Esophagus mucosa (tissue), 1 donor: ENCODE measurements at regions not wholly inside any gene's neighbourhood (a gene's known extent, or its start where the extent isn't known, plus 50 kb on each side); places are given as distances from the start of the nearest gene placed in this dataset.
A peak's percentile ranks its signal among the peaks of the same experiment; 100 is the strongest.

Source experiments
- ATAC-seq: fragments of 200-7000 bp; cut with Tn5 transposase; one replicate; pipeline ENCODE4 v1.9.1; 2020
- donor health status: DM: yes; HTN: yes; CAD: no.

DNA sequence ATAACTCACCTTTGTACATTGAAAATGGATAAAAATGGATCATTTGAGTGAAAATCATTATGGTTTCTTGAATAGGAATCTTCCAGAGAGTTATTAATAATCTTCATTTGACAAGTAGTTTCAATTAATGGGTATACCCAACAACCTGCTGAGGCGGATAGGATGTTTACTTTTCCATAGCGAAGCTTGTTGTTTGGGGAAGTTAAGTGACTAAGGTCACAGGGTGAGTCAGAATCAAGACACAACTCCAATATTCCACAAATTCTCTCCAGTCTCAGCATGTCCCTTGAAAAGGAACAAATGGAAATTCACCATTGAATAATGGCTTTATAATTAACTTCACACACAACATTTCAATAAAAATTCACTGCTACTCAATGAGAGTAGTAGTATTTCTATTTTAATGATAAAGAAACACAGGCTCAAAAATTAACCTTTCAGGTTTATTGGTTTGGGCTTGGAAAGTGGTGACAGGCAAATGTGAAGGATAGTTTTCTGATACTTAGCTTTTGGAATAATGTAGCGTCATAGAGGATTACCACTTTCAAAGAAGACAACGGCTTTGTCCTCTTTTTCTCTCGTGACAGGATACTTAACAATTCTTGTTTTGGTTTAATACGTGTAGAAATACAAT lies 211.3 kb downstream of the GPD2 start:
- ATAC-seq, result no peak

DNA sequence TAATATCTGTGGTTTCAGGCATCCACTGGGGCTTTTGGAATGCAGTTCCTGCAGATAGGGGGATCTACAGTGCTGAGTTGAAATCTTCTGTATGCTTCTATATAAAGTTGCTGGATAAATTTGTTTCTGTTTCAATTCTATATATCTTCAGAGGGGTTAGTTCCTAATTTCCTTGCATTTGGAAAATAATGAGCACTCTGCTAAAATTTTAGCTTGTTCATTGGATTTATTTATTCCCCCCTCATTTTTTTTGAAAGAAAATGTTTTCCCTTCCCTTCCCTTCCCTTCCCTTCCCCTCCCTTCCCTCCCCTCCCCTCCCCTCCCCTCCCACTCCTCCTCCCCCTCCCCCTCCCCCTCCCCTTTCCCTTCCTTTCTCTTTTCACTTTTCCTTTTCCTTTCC lies 212.3 kb downstream of the GPD2 start:
- no peak for ATAC-seq

DNA sequence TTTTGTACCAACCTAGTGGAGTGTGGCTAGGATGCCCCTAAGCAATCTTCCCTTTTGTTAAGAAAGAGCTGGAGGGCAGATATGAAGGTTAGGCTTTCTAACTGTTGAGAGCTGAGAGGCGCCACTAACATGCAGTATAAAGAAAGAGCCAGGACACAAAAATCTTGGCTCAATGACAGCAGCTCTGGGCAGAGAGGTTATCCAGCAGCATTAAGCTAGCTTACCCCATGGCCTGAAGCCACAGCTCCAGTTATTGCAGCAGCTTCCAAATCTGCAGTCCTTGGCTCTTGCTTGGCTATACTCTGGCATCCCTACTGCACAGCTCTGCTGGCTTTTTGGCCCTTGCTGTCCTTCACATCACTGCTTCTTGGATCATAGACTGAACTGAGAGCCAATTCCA lies 213.4 kb downstream of the GPD2 start:
- ATAC-seq, result peak; percentile 25

DNA sequence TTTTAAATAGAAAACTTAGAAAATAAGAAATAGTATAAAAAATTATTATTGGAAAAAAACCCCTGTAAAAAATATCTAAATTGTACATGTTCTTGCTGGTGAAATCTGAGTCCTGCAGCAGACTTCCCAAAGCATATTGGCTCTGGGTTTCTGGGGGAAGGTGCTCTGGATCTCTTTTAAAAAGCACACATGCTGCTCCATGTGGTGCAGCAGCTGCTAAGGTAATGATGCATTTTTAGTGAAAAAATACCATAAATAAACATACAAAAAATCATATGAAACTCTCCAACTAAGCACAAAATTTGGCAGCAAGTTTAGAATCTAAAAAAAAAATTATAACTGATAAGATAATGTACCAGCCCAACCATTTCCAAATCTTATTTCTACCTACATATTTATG lies 216.5 kb downstream of the GPD2 start:
- ATAC-seq, result no peak

DNA sequence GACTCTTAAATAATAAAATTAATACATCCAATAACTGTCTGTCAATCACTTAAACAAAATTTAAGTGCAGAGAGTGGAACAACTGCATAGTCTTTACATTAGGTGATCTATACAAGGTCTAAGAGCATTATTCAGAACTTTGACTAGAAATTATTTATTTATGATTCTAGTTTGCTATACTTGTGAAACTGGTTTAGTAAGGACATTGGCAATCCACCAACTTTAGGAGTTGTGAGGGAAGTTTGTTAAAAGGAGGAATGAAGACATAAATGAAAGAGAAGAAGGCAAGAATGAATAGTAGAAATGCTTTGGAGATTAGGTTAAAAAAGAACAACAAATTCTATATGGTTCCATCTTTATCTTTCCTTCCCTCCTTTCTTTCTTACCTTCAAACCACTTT lies 217.5 kb downstream of the GPD2 start:
- no peak for ATAC-seq

DNA sequence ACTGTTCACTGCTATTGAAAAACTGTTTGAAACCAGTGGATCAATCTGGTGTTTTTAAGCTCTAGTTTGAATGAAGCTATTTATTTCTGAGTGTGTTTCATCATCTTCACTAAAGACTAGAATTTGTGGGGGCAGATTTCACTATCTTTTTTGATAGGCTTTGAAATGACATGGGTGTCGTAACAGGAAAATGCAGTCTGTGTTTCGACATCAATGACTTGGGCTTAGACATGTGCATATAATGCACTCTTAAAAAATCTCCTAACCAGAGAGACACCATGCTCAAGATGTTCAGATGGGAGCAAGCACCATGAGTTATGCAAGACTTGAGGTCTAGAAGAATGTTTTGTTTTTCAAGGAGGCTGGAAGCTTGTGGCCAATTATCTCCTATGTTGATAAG lies 221.6 kb downstream of the GPD2 start:
- no peak for ATAC-seq

DNA sequence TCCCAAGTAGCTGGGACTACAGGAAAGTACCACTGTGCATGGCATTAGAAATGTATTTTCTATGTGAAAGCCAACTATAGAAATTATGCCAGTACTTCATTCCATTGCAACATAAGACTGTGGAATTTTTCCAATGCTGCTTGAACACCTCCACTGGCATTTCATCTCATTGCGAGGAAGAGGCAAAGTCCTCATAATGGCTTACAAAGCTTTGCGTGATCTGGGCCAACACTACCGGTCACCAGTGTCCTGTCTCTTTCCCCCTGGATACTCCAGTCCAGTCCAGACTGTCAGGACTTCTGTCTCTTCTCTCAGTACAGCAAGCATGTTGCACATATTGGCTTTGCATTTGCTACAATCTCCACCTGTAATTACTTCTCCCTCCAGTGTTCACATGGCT lies 223.5 kb downstream of the GPD2 start:
- ATAC-seq, result no peak

DNA sequence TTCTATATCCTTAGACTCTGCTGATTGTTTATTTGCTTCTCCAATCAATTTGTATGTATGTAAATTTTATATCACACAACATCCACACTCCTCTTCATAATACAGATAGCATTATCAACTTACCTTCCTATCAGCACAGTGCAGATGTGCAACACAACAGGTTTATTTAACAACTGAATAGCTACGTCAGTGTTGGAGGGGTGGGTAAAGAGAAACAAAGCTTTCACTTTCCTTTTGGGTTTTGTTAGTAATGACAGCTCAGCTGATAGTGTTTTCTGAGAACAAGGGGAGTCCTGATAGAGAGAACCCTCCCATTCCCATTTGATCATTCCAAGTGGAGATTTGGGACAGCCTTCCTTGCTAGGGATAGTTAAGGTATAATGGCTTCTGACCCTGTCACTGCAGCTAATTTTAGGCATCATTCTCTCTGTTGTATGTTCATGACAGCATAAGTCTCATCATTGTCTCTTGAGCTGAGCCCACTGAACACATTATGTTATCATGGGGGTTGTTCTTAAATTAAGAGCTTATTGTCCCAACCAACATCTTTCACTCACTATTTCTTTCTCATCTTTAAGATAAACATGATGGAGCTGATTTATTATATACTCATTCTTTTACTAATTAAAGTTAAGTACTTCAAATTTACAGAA lies 227.7 kb downstream of the GPD2 start:
- no peak for ATAC-seq

DNA sequence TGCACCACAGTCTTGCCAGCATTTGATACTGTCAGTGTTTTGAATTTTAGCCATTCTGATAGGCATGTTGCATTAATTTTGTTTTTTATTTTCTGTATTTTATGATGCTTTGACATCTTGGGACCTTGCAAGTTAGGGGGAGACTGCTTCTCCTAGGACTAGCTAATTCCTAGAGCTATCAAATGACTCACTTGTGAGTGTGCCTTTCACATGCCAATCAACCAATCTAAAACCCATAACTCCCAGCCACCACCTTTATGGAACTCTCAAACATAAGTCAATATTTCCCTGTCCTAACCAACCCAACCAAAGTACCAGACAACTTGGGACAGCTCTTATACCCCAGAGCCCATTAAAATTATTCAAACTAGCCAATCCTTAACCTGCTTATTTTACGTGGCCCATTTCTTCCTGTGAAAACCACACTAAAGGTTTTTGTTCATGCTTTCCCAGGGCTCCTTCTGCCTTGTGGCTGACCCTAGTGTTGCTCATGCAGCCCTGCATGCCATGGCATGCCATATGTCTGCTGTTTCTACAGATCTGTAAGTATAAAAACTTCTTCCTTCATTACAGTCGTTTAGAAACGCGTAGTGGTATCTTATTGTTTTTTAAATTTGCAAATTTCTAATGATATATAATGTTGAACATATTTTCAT lies 230.1 kb downstream of the GPD2 start:
- ATAC-seq, result peak; percentile 87

DNA sequence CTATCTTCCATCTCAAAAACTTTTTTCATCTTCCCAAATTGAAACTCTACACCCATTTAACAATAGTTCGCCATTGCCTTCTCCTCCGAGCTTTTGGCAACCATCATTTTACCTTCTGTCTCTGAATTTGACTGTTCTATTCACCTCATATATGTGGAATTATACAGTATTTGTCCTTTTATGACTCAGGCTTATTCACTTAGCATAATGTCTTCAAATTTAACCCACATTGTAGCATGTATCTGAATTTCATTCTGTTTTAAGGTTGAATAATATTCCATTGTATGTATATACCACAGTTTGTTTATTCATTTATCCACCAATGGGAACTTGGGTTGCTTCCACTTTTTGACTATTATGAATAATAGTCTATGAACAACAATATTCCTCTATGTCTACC lies 233.9 kb downstream of the GPD2 start:
- no peak for ATAC-seq

DNA sequence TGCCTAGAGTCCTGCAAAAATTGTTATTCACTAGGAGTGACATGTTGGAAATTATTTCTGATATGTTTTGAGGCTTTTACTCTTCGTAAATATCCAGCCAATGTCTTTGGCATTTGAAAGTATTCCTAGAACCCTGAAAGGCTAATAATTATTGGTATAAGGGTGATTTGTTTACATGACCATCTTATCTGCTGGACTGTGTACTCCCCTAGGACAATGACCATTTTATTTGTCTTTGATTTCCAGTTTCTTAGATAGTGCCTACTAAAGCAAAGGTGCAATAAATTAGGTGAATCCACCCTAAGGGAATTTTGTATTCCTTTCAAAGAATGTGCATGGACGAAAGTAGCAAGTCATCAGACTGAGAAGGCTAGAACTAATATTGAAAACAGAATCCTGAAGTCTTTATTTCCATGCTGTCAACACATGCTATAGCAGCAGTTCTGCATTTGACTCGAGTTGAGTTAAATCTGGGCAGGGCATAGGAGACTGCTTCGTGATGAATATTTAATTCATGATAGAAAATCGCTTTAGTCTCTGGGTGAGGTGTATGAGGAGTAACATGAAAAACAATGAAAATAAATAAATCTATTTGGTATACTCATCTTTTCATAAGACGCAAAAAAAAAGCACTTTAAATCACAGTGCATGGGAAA lies 235.7 kb downstream of the GPD2 start:
- no peak for ATAC-seq

DNA sequence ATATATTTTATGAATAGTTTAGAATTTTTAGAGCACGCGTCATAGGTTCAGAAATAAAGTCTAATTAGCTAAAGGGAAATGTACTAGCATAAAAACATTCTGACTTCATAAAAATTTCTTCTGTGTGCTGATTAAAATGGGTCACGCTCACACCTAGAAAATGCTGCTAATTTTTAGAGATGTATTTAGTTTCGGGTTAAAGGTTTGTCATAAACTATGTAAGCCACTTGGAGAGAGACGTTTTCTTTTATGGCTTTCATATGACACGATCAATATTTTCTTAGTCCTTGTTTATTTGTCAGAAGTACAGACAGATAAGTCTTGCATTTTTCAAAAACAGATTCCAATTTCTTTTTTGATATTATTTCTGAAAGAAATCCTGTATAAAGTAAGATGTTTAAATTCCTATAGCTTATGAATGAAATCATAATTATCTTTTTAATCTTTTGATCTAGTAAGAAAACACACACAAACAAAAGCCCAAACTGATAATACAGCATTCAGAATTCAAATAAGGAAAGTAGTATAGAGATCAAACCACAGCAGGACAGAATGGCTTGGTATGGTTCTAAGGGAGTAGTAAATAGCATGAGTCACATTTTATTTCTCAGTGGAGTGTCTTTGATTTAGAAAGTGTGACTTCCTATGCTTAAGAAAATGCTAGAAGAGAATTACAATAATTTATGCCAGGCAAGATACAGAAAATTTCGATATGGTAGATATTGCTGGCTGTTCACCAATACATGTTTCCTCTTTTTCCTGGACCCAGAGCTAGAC lies 236.6 kb downstream of the GPD2 start:
- no peak for ATAC-seq

DNA sequence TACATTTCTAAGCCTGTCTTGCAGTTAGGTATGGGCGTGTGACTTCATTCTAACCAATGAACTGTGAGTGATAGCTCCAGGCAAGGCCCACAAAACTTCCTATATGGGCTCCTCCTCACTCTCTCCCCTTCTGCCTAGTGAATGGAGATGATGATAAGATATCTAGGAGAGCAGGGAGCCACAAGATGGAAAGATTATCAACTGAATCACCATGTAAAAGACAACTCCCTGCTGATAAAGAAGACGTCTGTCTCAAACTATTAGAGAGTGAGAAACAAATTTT lies 237.1 kb downstream of the GPD2 start:
- ATAC-seq, result no peak

DNA sequence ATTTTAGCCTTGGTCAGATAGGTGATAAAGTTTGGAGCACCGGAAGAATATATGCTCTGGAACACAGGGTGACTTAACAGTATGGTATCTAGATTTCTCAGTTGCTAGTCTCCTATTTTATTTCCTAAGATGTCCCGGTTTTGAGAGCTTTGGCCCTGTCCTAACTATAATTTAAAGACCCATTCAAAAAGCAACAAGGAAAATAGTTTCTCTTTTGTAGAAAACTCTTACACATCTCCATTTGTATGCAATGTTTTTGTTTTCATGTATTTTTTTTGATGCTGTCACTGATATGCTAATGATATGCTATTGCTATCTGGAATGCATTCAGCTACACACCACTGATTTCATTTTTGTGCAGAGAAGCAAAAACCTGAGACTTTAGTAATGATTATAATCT lies 237.8 kb downstream of the GPD2 start:
- ATAC-seq, result no peak

DNA sequence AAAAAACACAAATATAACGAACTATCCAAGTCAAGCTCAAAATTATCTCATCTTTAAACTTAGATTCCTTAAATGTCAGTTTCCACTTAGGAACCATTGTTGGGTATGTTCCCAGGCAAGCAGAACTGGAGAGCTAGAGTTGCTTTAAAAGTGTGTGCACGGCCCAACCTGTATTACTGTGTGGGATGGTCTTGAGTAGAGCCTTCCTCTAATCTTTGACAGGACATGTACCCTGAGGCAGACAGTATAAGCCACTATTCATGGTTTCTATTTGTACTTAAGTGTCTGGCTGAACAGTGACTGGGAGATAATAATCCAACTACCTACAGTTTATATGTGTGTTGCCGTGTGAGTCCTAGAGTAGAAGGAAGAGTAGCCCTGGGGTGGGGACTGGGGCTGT lies 239.7 kb downstream of the GPD2 start:
- ATAC-seq, result no peak

DNA sequence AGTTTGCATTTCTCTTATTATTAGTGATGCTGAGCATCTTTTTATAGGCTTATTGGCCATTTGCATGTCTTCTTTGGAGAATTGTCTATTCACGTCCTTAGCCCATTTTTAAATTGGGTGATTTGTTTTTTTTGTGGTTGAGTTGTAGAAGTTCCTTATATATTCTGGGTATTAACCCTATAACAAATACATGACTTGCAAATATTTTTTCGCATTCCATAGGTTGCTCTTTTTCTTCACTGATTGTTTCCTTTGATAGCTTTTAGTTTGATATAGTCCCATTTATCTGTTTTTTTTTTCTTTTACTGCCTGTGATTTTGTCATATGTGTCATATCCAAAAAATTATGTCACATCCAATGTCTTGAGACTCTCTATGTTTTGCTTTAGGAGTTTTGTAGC lies 243.6 kb downstream of the GPD2 start:
- ATAC-seq, result no peak

DNA sequence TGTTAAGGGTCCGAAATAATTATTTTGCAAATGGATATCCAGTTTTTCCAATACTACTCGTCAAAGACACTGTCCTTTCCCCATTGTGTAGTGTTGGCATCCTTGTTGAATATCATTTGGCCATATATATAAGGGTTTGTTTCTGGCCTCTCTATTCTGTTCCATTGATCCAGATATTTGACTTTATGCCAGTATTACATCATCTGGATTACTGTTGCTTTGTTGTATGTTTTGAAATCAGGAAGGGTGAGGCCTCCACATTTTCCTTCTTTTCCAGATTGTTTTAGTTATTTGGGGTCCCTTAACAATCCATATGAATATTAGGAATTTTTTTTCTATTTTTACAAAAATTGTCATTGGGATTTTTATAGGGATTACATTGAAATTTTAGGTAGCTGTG lies 244.1 kb downstream of the GPD2 start:
- no peak for ATAC-seq

DNA sequence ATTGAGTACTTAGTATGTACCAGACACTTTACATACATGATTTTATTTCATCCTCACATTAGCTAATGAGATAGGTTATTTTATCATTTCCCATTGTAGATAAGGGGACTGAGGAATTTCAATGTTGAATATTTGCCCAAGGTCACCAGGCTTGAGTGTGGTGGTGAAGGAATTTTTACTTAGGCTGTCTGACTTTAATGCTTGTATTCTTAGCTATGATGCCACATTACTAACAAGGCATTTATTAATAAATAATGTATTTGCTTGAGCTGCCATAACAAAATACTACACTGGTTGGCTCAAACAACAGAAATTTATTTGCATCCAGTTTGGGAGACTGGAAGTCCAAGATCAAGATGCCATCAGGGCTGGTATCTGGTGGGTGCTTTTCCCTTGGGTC lies 250.9 kb downstream of the GPD2 start:
- ATAC-seq, result no peak

DNA sequence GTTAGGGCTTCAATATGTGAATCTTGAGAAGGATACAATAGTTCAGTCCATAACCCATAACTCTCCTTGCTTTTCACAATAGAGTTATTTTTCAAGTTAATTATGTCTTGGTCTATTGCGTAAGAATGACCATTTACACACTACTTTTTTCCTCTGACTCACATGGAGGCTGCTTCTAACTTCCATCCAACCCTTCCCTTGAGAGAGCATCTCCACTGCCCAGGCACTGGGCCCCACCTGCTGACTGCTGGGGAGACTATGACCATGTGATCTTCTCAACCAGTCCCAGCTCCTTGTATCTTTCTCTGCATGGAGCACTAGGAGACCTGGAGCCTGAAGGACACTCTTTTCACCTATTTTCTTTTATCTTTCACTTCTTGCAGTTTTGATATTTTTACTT lies 251.5 kb downstream of the GPD2 start:
- peak; percentile 36 for ATAC-seq

DNA sequence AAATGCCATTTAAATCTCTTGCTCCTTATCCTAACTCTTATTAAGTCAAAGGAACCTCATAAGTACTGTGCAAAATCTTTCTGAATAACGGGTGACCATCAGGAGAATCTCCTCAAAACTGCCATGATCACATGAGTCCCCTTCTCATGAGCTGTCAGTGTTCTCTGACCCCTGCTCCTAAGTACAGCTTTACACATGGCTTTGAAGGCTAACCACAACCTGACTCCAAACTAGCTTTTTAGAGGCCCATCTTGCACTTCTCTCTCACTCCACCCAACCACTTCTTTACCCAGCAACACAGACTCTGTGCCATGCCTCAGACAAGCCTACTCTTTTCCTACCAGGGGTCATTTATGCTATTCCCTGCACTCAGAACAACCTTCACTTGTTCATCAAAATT lies 253.8 kb downstream of the GPD2 start:
- no peak for ATAC-seq

DNA sequence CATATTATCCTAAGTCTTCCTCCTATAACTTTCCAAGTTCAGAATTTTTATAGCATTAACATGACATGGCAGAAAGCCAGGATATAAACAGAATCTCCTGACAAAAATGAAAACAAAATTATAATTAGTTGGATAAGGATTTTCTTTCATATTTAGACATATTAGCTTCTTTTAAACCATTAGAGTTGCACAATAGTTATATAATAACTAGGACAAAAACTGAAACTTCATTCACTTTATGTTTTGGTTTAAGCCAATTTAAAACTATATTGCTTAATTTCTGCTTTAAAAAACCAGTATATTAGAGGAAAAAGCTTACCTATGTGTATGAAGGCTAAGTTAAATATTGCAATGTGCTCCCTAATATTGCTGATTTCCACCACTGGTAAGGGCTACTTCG lies 254.8 kb downstream of the GPD2 start:
- ATAC-seq, result no peak

DNA sequence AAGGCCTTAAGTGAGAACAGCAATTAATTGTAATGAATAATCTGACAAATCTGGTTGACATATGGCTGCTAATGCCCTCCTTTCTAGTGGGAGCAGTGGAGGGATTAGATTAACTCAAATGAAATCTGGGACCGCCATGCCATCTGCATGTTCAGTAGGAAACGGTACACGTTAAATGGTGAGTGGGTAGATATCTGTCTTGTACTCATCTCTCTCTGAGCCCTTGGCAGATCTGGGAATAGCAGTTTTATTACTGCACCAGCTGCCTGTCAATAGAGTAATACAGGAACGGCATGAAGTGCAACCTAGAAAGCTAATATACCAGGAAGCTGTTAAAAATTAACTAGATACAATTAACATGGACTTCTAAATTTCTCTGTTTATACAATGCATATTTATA lies 258.8 kb downstream of the GPD2 start:
- ATAC-seq, result no peak

DNA sequence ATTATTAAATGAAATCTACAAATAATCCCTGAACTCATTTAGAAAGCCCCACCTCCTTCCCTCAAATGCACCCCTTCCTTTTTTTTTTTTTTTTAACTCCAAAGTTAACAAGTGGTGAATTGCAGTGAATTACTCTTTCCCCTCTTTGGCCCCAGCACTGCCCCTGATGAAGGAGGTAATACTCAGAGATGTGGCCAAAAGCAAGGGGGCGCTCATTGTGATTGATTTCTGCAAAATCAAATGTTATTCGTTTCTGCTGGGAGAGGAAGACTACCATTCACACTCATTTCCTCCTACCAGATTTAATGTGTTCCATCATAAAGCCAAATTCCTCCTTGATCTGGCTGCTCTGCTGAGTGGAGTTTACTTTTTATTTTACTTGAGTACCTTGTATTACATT lies 259.4 kb downstream of the GPD2 start:
- ATAC-seq, result no peak
